Endothelial cell of umbilical vein (primary cell): ENCODE measurements at regions not wholly inside any gene's neighbourhood (a gene's known extent, or its start where the extent isn't known, plus 50 kb on each side); places are given as distances from the start of the nearest gene placed in this dataset.

Experiments
- BruUV-seq: library from RNA; stranded (reverse); fragments of 400-500 nt; replicated peaks from 2 replicates; lab custom pipeline; 2021; lab: Mats Ljungman, UMichigan
- CTCF ChIA-PET: fragments of 300-600, 350-600 bp; sonication (Branson Sonifier 250); formaldehyde crosslinking; loops from one replicate; lab custom pipeline; 2021; ENCODE audit warnings: antibody characterized with exemption, inconsistent platforms; lab: Charles Lee
- POLR2A ChIA-PET: fragments of 300-600, 350-600 bp; sonication (Branson Sonifier 250); formaldehyde crosslinking; loops from one replicate; lab custom pipeline; 2021; ENCODE audit warnings: antibody characterized with exemption, inconsistent platforms; lab: Charles Lee
- DNase-seq: peaks from one replicate; pipeline ENCODE4 v3.0.0-alpha.2; 2011; ENCODE audit warnings: low read depth, low spot score
- FAIRE-seq: peaks from 2 replicates; lab custom pipeline; 2011; peaks lifted over from hg19 to GRCh38; lab: Jason Lieb, UNC
- H2AFZ ChIP-seq: 2 replicates; pipeline ENCODE4 v1.6.0; 2012; ENCODE audit warnings: low read depth, low read length, control low read depth, inconsistent platforms
- H3K27ac ChIP-seq: 2 replicates; pipeline ENCODE4 v1.5.1; 2011; ENCODE audit warnings: low read depth, mild to moderate bottlenecking, control low read depth, low read length, moderate library complexity; ENCODE audit not compliant: insufficient read depth
- H3K27me3 ChIP-seq, 2 experiments: 2 replicates each; pipeline versions ENCODE4 v1.6.0 to v1.6.1; 2011; ENCODE audit warnings: low read length in 2 of 2, mixed read lengths in 1 of 2; ENCODE audit not compliant: control insufficient read depth in 2 of 2, insufficient read depth in 2 of 2
- H3K36me3 ChIP-seq, 2 experiments: 2 replicates in 1 of 2; 3 replicates in 1 of 2; pipeline ENCODE4 v1.5.1; 2011; ENCODE audit warnings: low read length in 2 of 2, mild to moderate bottlenecking in 1 of 2, moderate library complexity in 1 of 2; ENCODE audit not compliant: control insufficient read depth in 2 of 2, insufficient read depth in 2 of 2; ENCODE audit errors: extremely low read depth in 1 of 2
- H3K4me1 ChIP-seq: 3 replicates; pipeline ENCODE4 v1.5.1; 2011; ENCODE audit warnings: mild to moderate bottlenecking, low read length; ENCODE audit not compliant: control insufficient read depth, insufficient read depth; ENCODE audit errors: extremely low read depth
- H3K4me2 ChIP-seq: 2 replicates; pipeline ENCODE4 v1.6.1; 2011; ENCODE audit warnings: low read length, control low read depth, mixed read lengths; ENCODE audit not compliant: insufficient read depth
- H3K4me3 ChIP-seq, 3 experiments: fragments of 200-600 bp in 1 of 3; sonication (generic), shearing (Covaris generic) in 1 of 3; replicated peaks in 1 of 3; 2 replicates each; pipeline ENCODE4 v1.5.1; 2011 to 2016; ENCODE audit warnings: control low read depth in 3 of 3, low read length in 3 of 3, mild to moderate bottlenecking in 2 of 3, inconsistent platforms in 1 of 3, low read depth in 1 of 3, moderate library complexity in 1 of 3; ENCODE audit not compliant: insufficient read depth in 1 of 3
- H3K79me2 ChIP-seq: 2 replicates; pipeline ENCODE4 v1.6.0; 2012; ENCODE audit warnings: low read length, inconsistent platforms; ENCODE audit not compliant: control insufficient read depth, insufficient read depth
- H3K9ac ChIP-seq: replicated peaks from 2 replicates; pipeline ENCODE3; 2011; ENCODE audit warnings: low read length, control low read depth; ENCODE audit not compliant: insufficient read depth; ENCODE audit errors: extremely low read depth
- H3K9me1 ChIP-seq: replicated peaks from 3 replicates; pipeline ENCODE4 v1.6.0; 2011; ENCODE audit warnings: mild to moderate bottlenecking, low read length; ENCODE audit not compliant: control insufficient read depth, insufficient read depth; ENCODE audit errors: extremely low read depth
- H3K9me3 ChIP-seq: replicated peaks from 2 replicates; pipeline ENCODE4 v1.5.1; 2012; ENCODE audit warnings: low read length, inconsistent platforms; ENCODE audit not compliant: control insufficient read depth, insufficient read depth
- H4K20me1 ChIP-seq: replicated peaks from 2 replicates; pipeline ENCODE3; 2011; ENCODE audit warnings: mild to moderate bottlenecking, low read length; ENCODE audit not compliant: control insufficient read depth, insufficient read depth; ENCODE audit errors: extremely low read depth
- EZH2 ChIP-seq: IDR thresholded peaks from 2 replicates; pipeline ENCODE4 v1.6.1; 2012; ENCODE audit warnings: borderline replicate concordance, low read depth, mild to moderate bottlenecking, moderate library complexity, low read length, inconsistent platforms; ENCODE audit not compliant: severe bottlenecking
- FOS ChIP-seq: IDR thresholded peaks from 2 replicates; pipeline ENCODE4 v1.6.1; 2011; ENCODE audit warnings: mild to moderate bottlenecking, low read length, moderate library complexity, borderline replicate concordance; ENCODE audit not compliant: insufficient read depth
- GATA2 ChIP-seq: IDR thresholded peaks from 2 replicates; pipeline ENCODE4 v1.7.0; 2011; ENCODE audit warnings: low read depth, mild to moderate bottlenecking, moderate library complexity, mixed read lengths, low read length; ENCODE audit not compliant: insufficient read length, insufficient read depth
- JUN ChIP-seq: IDR thresholded peaks from 2 replicates; pipeline ENCODE4 v1.6.1; 2011; ENCODE audit warnings: borderline replicate concordance, low read depth; ENCODE audit not compliant: insufficient read length, insufficient read depth
- MYC ChIP-seq: IDR thresholded peaks from one replicate; pipeline ENCODE4 v1.6.1; 2011; ENCODE audit warnings: mild to moderate bottlenecking, low read depth, low read length
- POLR2A ChIP-seq: IDR thresholded peaks from 2 replicates; pipeline ENCODE4 v1.6.1; 2012; ENCODE audit warnings: low read depth, mild to moderate bottlenecking, control low read depth, low read length
- POLR2AphosphoS5 ChIP-seq: IDR thresholded peaks from 2 replicates; pipeline ENCODE4 v1.6.1; 2012; ENCODE audit warnings: low read depth, mild to moderate bottlenecking, control low read depth, low read length, moderate library complexity; ENCODE audit not compliant: insufficient read depth
- dilution Hi-C: fragments of 300-500 bp; cut with MboI; formaldehyde crosslinking; loops from one replicate; pipeline ENCODE4 v1.15.0; 2019; ENCODE audit warnings: low sequenced_read_pairs; ENCODE audit not compliant: extremely low pct_ligation_motif_present
- intact Hi-C: fragments of 100-400 bp; cut with micrococcal nuclease; formaldehyde crosslinking; loops from one replicate; pipeline ENCODE4 v1.10.0; 2022
- TF ChIP-seq, protein P1 (sequence below), 2 donors: IDR thresholded peaks; 1 replicate in 1 of 2; 2 replicates in 1 of 2; pipeline ENCODE4 v1.5.1; 2011; ENCODE audit warnings: low read length in 2 of 2, mild to moderate bottlenecking in 2 of 2, moderate library complexity in 2 of 2, control low read depth in 1 of 2, inconsistent platforms in 1 of 2, low read depth in 1 of 2; ENCODE audit not compliant: insufficient read depth in 1 of 2; ENCODE audit errors: extremely low read depth in 1 of 2
- TF ChIP-seq, protein P2 (sequence below): IDR thresholded peaks from 2 replicates; pipeline ENCODE4 v1.6.1; 2011; ENCODE audit not compliant: insufficient read depth, insufficient read length

DNA sequence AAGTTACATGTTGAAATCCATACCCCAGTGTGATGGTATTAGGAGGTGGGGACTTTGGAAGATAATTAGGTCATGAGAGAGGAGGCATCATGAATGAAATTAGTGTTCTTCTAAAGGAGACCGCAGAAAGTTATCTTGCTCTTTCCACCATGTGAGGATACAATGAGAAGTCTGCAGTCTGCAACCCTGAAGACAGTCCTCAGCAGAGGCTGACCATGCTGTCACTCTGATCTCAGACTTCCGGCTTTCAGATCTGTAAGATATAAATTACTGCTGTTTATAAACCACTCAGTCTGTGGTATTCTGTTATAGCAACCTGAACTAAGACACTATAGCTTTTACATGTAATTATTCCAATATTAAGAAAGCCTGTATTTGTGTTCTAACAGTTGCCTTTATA lies 116.7 kb upstream of the CES5A start:
- dilution Hi-C loops: no loop called here
- Histone ChIP-seq H3K27ac (no peak overlapping the region), H3K27me3 (no peaks in the 10 kb centered on the region), H3K4me3 (no peak overlapping the region), H3K4me1 (no peaks in the 10 kb centered on the region), H3K4me2 (no peak overlapping the region), H4K20me1 (no peaks in the 10 kb centered on the region), H3K36me3 (no peaks in the 10 kb centered on the region), H3K9me3 (no peaks in the 10 kb centered on the region), H2AFZ (no peak overlapping the region), H3K9me1 (no peaks in the 10 kb centered on the region), H3K79me2 (no peaks in the 10 kb centered on the region), H3K9ac (no peak overlapping the region)
- intact Hi-C loops: no loop called here
- POLR2A ChIA-PET: no interaction called here
- FAIRE-seq: no peak
- no peak for DNase-seq
- CTCF ChIA-PET: no interaction called here
- BruUV-seq: no TSS peak
- no peak for TF ChIP-seq FOS
- TF ChIP-seq GATA2: no peak
- no peak for TF ChIP-seq EZH2
- no peak for TF ChIP-seq MYC
- TF ChIP-seq POLR2AphosphoS5: no peak
- TF ChIP-seq JUN: no peak
- no peak for TF ChIP-seq POLR2A
- TF ChIP-seq, protein P1, sequence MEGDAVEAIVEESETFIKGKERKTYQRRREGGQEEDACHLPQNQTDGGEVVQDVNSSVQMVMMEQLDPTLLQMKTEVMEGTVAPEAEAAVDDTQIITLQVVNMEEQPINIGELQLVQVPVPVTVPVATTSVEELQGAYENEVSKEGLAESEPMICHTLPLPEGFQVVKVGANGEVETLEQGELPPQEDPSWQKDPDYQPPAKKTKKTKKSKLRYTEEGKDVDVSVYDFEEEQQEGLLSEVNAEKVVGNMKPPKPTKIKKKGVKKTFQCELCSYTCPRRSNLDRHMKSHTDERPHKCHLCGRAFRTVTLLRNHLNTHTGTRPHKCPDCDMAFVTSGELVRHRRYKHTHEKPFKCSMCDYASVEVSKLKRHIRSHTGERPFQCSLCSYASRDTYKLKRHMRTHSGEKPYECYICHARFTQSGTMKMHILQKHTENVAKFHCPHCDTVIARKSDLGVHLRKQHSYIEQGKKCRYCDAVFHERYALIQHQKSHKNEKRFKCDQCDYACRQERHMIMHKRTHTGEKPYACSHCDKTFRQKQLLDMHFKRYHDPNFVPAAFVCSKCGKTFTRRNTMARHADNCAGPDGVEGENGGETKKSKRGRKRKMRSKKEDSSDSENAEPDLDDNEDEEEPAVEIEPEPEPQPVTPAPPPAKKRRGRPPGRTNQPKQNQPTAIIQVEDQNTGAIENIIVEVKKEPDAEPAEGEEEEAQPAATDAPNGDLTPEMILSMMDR (IDR thresholded peaks at IDR 0.05; ENCODE audit: extremely low read depth in 1 of 2, insufficient read depth in 1 of 2, low read depth in 1 of 2, low read length in 2 of 2): no peak
- TF ChIP-seq, protein P2, sequence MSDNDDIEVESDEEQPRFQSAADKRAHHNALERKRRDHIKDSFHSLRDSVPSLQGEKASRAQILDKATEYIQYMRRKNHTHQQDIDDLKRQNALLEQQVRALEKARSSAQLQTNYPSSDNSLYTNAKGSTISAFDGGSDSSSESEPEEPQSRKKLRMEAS: no peak
